ENCODE measurements at regions not wholly inside any gene's neighbourhood (a gene's known extent, or its start where the extent isn't known, plus 50 kb on each side); places are given as distances from the start of the nearest gene placed in this dataset.

DNA sequence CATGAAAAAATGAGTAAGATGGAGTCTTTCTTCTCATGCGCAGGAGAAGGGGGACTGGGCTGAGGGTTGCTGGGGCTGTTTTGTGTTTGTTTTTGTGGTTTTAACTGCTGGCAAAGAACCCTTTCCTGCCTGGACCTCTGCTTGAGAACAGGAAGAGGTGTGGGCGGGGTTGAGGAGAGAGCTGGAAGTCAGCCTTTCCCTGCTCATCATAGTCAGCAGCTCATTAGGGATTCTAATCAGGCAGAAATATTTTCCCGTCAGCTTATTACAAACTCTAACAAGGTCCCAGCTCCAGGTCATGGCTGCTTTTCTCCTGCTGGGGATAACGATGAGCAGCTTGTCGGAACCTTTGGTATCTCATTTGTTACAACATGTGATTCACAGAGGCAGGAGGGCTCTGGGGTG is 185.0 kb upstream of the NRXN3 start:
- Mint-ChIP-seq H3K4me3 (peak overlapping the region in 1 of 10 donors; percentile 41), H3K27me3 (peaks cover 10 to 25% (median 15%) of the 10 kb centered on the region in 5 donors), H3K4me1 (peaks cover 0 to 20% (median 4%) of the 10 kb centered on the region in 7 donors), H3K27ac (no peak overlapping the region), H3K9me3 (peaks cover 0 to 2% (median 0%) of the 10 kb centered on the region in 11 donors), H3K36me3 (peaks cover 0 to 2% (median 0%) of the 10 kb centered on the region in 5 donors)
- Histone ChIP-seq H3K9me3 (ENCODE audit: control insufficient read depth in 2 of 3, low read length in 3 of 3) (no peaks in the 10 kb centered on the region), H3K4me3 (ENCODE audit: low read length) (no peak overlapping the region), H3K4me1 (ENCODE audit: control insufficient read depth in 2 of 2, insufficient read depth in 2 of 2, low read length in 2 of 2) (no peaks in the 10 kb centered on the region), H3K27me3 (ENCODE audit: control insufficient read depth in 2 of 2, insufficient read depth in 2 of 2, low read length in 2 of 2) (no peaks in the 10 kb centered on the region), H3K27ac (ENCODE audit: low read depth, low read length) (no peak overlapping the region), H3K36me3 (ENCODE audit: control insufficient read depth in 2 of 3, insufficient read depth in 3 of 3, low read length in 3 of 3) (no peaks in the 10 kb centered on the region)
- no peak for ATAC-seq
- POLR2A ChIA-PET: no interaction called here
- CTCF ChIA-PET: no interaction called here
- no peak for DNase-seq
- intact Hi-C loops (cut with micrococcal nuclease): no loop called here

DNA sequence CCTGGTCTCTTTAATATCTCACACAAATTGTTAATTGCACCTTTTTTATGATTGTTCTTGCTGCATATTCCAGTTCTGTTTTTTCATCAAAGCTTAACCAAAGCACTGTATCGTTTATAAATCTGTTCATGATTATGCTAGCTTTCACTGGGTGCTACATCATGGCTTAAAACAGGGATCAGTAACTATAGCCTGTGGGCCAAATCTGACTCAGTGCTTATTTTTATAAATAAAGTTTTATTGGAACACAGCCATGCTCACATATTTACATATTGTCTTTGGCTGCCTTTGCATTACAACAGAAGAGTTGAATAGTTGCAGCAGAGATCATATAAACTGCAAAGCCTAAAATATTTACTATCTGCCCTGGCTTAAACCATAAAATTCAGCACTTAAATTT is 183.4 kb upstream of the NRXN3 start:
- Histone ChIP-seq H3K27ac (ENCODE audit: low read depth, low read length) (no peak overlapping the region), H3K36me3 (ENCODE audit: control insufficient read depth in 2 of 3, insufficient read depth in 3 of 3, low read length in 3 of 3) (no peaks in the 10 kb centered on the region), H3K4me1 (ENCODE audit: control insufficient read depth in 2 of 2, insufficient read depth in 2 of 2, low read length in 2 of 2) (no peaks in the 10 kb centered on the region), H3K27me3 (ENCODE audit: control insufficient read depth in 2 of 2, insufficient read depth in 2 of 2, low read length in 2 of 2) (no peaks in the 10 kb centered on the region), H3K9me3 (ENCODE audit: control insufficient read depth in 2 of 3, low read length in 3 of 3) (no peaks in the 10 kb centered on the region), H3K4me3 (ENCODE audit: low read length) (no peak overlapping the region)
- intact Hi-C loops (cut with micrococcal nuclease): no loop called here
- ATAC-seq (no peak), DNase-seq (no peak)
- Mint-ChIP-seq H3K36me3 (no peaks in the 10 kb centered on the region), H3K27ac (no peak overlapping the region), H3K4me3 (no peak overlapping the region), H3K27me3 (peaks cover 3 to 15% (median 11%) of the 10 kb centered on the region in 5 donors), H3K4me1 (peaks cover 0 to 18% (median 0%) of the 10 kb centered on the region in 7 donors), H3K9me3 (no peaks in the 10 kb centered on the region)
- POLR2A ChIA-PET: no interaction called here
- CTCF ChIA-PET: no interaction called here

DNA sequence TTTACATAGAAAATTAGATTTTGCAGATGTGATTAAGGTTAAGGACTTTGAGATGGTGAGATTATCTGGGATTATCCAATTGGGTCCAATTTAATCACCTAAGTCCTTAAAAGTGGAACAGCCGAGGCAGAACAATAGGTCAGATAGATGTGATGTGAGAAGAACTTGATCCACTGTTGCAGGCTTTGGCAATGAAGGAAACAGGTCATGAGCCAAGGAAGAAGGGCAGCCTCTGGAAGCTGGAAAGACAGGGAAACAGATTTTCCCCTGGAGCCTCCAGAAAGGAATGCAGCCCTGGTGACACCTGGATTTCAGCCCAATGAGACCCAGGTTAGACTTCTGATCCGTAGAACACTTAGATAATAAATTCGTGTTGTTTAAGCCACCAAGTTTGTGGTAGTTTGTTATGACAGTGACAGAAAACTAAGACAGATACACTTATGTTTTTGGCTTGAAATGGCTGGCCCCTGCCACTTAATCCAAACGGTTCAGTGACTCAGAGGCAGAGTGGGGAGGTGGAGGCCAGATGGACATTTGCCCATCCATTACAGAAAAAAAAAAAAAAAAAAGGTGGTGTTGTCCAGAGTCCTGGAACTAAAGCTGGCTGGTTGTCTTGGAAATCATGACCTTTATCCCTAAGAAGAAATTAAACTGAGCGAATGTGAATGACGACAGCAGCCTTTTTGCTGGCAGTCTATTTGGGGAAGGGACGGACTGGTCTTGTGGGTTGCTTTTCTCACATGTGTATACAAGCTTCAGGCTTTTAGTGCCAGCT is 181.9 kb upstream of the NRXN3 start:
- Mint-ChIP-seq H3K4me3 (no peak overlapping the region), H3K36me3 (no peaks in the 10 kb centered on the region), H3K27ac (no peak overlapping the region), H3K9me3 (no peaks in the 10 kb centered on the region), H3K27me3 (peaks cover 0 to 15% (median 10%) of the 10 kb centered on the region in 5 donors), H3K4me1 (peaks cover 0 to 11% (median 0%) of the 10 kb centered on the region in 7 donors)
- ChIA-PET POLR2A (no interaction called here), CTCF (no interaction called here)
- ATAC-seq: no peak
- intact Hi-C loops (cut with micrococcal nuclease): no loop called here
- no peak overlapping the region for H3K27ac ChIP-seq (ENCODE audit: low read depth, low read length)
- H3K4me1 ChIP-seq (ENCODE audit: control insufficient read depth in 2 of 2, insufficient read depth in 2 of 2, low read length in 2 of 2): no peaks in the 10 kb centered on the region
- no peak for DNase-seq
- H3K4me3 ChIP-seq (ENCODE audit: low read length): no peak overlapping the region
- no peaks in the 10 kb centered on the region for H3K27me3 ChIP-seq (ENCODE audit: control insufficient read depth in 2 of 2, insufficient read depth in 2 of 2, low read length in 2 of 2)
- no peaks in the 10 kb centered on the region for H3K36me3 ChIP-seq (ENCODE audit: control insufficient read depth in 2 of 3, insufficient read depth in 3 of 3, low read length in 3 of 3)
- H3K9me3 ChIP-seq (ENCODE audit: control insufficient read depth in 2 of 3, low read length in 3 of 3): no peaks in the 10 kb centered on the region

DNA sequence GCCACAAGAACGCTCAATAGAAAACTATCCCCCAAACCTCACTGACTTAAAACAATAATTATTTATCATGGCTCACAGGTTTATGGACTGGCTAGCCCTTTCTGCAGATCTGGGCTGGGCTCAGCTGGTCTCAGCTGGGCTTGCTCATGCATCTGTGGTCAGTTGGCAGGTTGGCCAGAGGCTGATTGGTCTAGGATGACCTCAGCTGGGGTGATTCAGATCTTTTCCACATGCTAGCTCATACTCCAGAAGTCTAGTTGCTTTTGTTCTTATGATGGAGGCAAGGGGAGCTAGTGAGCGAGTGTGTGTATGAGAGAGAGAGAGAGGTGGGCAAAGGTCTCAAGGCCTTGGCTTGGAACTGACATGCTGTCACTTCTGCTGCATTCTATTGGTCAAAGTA is 181.2 kb upstream of the NRXN3 start:
- no peak overlapping the region for H3K4me3 Mint-ChIP-seq
- Histone ChIP-seq H3K27ac (ENCODE audit: low read depth, low read length) (no peak overlapping the region), H3K4me3 (ENCODE audit: low read length) (no peak overlapping the region), H3K27me3 (ENCODE audit: control insufficient read depth in 2 of 2, insufficient read depth in 2 of 2, low read length in 2 of 2) (no peaks in the 10 kb centered on the region), H3K9me3 (ENCODE audit: control insufficient read depth in 2 of 3, low read length in 3 of 3) (no peaks in the 10 kb centered on the region), H3K4me1 (ENCODE audit: control insufficient read depth in 2 of 2, insufficient read depth in 2 of 2, low read length in 2 of 2) (no peaks in the 10 kb centered on the region), H3K36me3 (ENCODE audit: control insufficient read depth in 2 of 3, insufficient read depth in 3 of 3, low read length in 3 of 3) (no peaks in the 10 kb centered on the region)
- no peaks in the 10 kb centered on the region for H3K36me3 Mint-ChIP-seq
- no peak for ATAC-seq
- DNase-seq: no peak
- POLR2A ChIA-PET: no interaction called here
- no peak overlapping the region for H3K27ac Mint-ChIP-seq
- intact Hi-C loops (cut with micrococcal nuclease): no loop called here
- H3K9me3 Mint-ChIP-seq: no peaks in the 10 kb centered on the region
- H3K27me3 Mint-ChIP-seq: peaks cover 0 to 15% (median 10%) of the 10 kb centered on the region in 5 donors
- CTCF ChIA-PET: no interaction called here
- peaks cover 0 to 10% (median 0%) of the 10 kb centered on the region in 7 donors for H3K4me1 Mint-ChIP-seq

DNA sequence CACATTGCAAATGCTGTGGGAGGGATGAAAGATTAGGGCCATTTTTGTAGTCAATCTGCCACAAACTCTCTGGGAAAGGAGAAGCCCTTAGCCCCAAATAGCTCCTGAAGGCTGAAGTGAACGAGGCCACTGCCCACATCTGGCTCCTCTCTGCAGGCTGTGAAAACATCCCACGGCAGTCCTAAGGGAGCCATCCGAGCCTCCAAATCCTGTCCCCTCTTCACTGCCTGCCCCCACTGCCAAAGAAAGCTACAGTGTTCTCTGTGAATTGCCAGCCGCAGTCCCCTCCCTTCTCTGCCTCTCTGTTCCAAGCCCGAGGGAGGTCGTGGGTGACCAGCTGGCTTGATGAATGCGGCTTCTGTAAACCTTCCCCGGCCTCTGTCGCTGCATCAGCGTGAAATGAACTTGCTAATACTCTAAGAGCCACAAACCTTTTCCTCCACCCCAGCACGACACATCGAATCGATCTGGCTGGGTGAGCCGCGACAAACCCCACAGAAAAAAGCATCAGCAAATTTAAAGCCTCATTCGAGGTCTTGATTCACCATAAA is 180.7 kb upstream of the NRXN3 start:
- H3K27ac ChIP-seq (ENCODE audit: low read depth, low read length): no peak overlapping the region
- H3K9me3 ChIP-seq (ENCODE audit: control insufficient read depth in 2 of 3, low read length in 3 of 3): no peaks in the 10 kb centered on the region
- intact Hi-C loops (cut with micrococcal nuclease): no loop called here
- H3K4me3 Mint-ChIP-seq: no peak overlapping the region
- H3K36me3 Mint-ChIP-seq: no peaks in the 10 kb centered on the region
- ChIA-PET POLR2A (no interaction called here), CTCF (interaction anchor here (0.6 kb wide), 1 partner anchor 1815 kb away, joined by 3 read pairs; no protein-coding TSS in a partner anchor)
- no peak overlapping the region for H3K4me3 ChIP-seq (ENCODE audit: low read length)
- H3K27me3 ChIP-seq (ENCODE audit: control insufficient read depth in 2 of 2, insufficient read depth in 2 of 2, low read length in 2 of 2): no peaks in the 10 kb centered on the region
- no peak for DNase-seq
- no peaks in the 10 kb centered on the region for H3K4me1 ChIP-seq (ENCODE audit: control insufficient read depth in 2 of 2, insufficient read depth in 2 of 2, low read length in 2 of 2)
- no peak overlapping the region for H3K27ac Mint-ChIP-seq
- no peaks in the 10 kb centered on the region for H3K9me3 Mint-ChIP-seq
- H3K4me1 Mint-ChIP-seq: peaks cover 0 to 8% (median 0%) of the 10 kb centered on the region in 7 donors
- no peaks in the 10 kb centered on the region for H3K36me3 ChIP-seq (ENCODE audit: control insufficient read depth in 2 of 3, insufficient read depth in 3 of 3, low read length in 3 of 3)
- H3K27me3 Mint-ChIP-seq: peaks cover 0 to 15% (median 9%) of the 10 kb centered on the region in 5 donors
- ATAC-seq: no peak

DNA sequence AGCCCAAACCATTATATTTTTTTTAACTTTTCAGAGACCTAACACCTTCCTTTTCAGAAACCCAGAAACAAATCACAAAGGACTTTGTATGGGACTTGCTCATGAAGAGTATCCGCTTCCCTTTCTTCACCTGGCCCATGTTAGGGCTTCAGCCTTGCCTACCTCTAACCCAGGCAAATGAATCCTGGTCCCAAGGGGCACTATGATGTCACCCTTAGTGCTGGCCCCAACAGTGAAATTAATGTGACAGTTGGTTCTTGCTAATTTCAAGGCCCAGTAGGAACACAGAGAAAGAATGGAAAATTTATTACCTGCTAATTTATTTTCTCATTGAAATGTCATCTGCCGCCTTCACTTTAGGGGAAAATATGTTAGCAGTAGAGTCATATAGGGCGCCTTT is 179.8 kb upstream of the NRXN3 start:
- Mint-ChIP-seq H3K4me3 (no peak overlapping the region), H3K4me1 (peaks cover 0 to 3% (median 0%) of the 10 kb centered on the region in 7 donors), H3K36me3 (no peaks in the 10 kb centered on the region), H3K9me3 (no peaks in the 10 kb centered on the region), H3K27ac (no peak overlapping the region), H3K27me3 (peaks cover 0 to 11% (median 9%) of the 10 kb centered on the region in 5 donors)
- ChIA-PET CTCF (no interaction called here), POLR2A (no interaction called here)
- no peak for ATAC-seq
- intact Hi-C loops (cut with micrococcal nuclease): no loop called here
- Histone ChIP-seq H3K36me3 (ENCODE audit: control insufficient read depth in 2 of 3, insufficient read depth in 3 of 3, low read length in 3 of 3) (no peaks in the 10 kb centered on the region), H3K27me3 (ENCODE audit: control insufficient read depth in 2 of 2, insufficient read depth in 2 of 2, low read length in 2 of 2) (no peaks in the 10 kb centered on the region), H3K9me3 (ENCODE audit: control insufficient read depth in 2 of 3, low read length in 3 of 3) (no peaks in the 10 kb centered on the region), H3K27ac (ENCODE audit: low read depth, low read length) (no peak overlapping the region), H3K4me1 (ENCODE audit: control insufficient read depth in 2 of 2, insufficient read depth in 2 of 2, low read length in 2 of 2) (no peaks in the 10 kb centered on the region), H3K4me3 (ENCODE audit: low read length) (no peak overlapping the region)
- no peak for DNase-seq

Data from naive thymus-derived CD4-positive, alpha-beta T cell (primary cell).